K562 (cell line): ENCODE measurements at regions not wholly inside any gene's neighbourhood (a gene's known extent, or its start where the extent isn't known, plus 50 kb on each side); places are given as distances from the start of the nearest gene placed in this dataset.

ENCODE experiments used
- ATAC-seq: fragments of 200-7000 bp; cut with Tn5 transposase; 3 replicates; pipeline ENCODE4 v1.9.1; 2020; ENCODE audit warnings: moderate library complexity
- BruUV-seq: library from RNA; stranded (reverse); fragments of 400-500 nt; replicated peaks from 2 replicates; lab custom pipeline; 2021; lab: Mats Ljungman, UMichigan
- CTCF ChIA-PET: fragments of 300-600 bp; formaldehyde crosslinking; extraction: SDS; loops from one replicate; lab custom pipeline; 2021; ENCODE audit warnings: low intra/inter-chr PET ratio; lab: Yijun Ruan, JAX
- POLR2A ChIA-PET: fragments of 300-600, 350-650 bp; sonication (Branson Sonifier 250); formaldehyde crosslinking; extraction: SDS; loops from one replicate; lab custom pipeline; 2021; ENCODE audit warnings: antibody characterized with exemption, inconsistent platforms; lab: Yijun Ruan, JAX
- DNase-seq, 4 experiments: peaks; one replicate each; pipeline versions ENCODE4 v3.0.0 to v3.0.0-alpha.2; 2011 to 2018; ENCODE audit warnings: low spot score in 3 of 4, mixed read lengths in 3 of 4; ENCODE audit errors: extremely low read depth in 1 of 4
- FAIRE-seq: peaks from 2 replicates; lab custom pipeline; 2011; peaks lifted over from hg19 to GRCh38; lab: Jason Lieb, UNC
- H2AFZ ChIP-seq: 2 replicates; pipeline ENCODE4 v1.6.0; 2011; ENCODE audit warnings: low read depth, low read length, control low read depth, inconsistent platforms
- H3K27ac ChIP-seq: fragments of 200-600 bp; 3 replicates; pipeline ENCODE4 v1.8.0; 2011; ENCODE audit warnings: low read depth, mild to moderate bottlenecking, control low read depth, inconsistent platforms, low read length, moderate library complexity, mixed read lengths; ENCODE audit errors: extremely low read depth
- H3K27me3 ChIP-seq, 2 experiments: fragments of 300-600 bp in 1 of 2; 2 replicates in 1 of 2; 3 replicates in 1 of 2; pipeline versions ENCODE4 v1.6.0 to v1.8.0; 2011; ENCODE audit warnings: inconsistent platforms in 2 of 2, low read length in 2 of 2, mild to moderate bottlenecking in 1 of 2, mixed read lengths in 1 of 2, moderate library complexity in 1 of 2; ENCODE audit not compliant: control insufficient read depth in 2 of 2, insufficient read depth in 2 of 2
- H3K36me3 ChIP-seq: fragments of 300-600 bp; 3 replicates; pipeline ENCODE4 v1.8.0; 2011; ENCODE audit warnings: mild to moderate bottlenecking, low read length, inconsistent platforms; ENCODE audit not compliant: control insufficient read depth, insufficient read depth
- H3K4me1 ChIP-seq, 2 experiments: fragments of 200-600 bp in 1 of 2; replicated peaks in 1 of 2; 2 replicates in 1 of 2; 3 replicates in 1 of 2; pipeline versions ENCODE4 v1.5.1 to v1.8.0; 2011; ENCODE audit warnings: inconsistent platforms in 2 of 2, low read length in 2 of 2, mild to moderate bottlenecking in 1 of 2, mixed read lengths in 1 of 2, moderate library complexity in 1 of 2; ENCODE audit not compliant: control insufficient read depth in 2 of 2, insufficient read depth in 2 of 2
- H3K4me2 ChIP-seq: 2 replicates; pipeline ENCODE4 v1.6.1; 2011; ENCODE audit warnings: low read length, control low read depth, inconsistent platforms, mixed read lengths; ENCODE audit not compliant: insufficient read depth
- H3K4me3 ChIP-seq: fragments of 200-600 bp; sonication (generic), shearing (Covaris generic); 2 replicates; pipeline ENCODE4 v1.5.1; 2016; ENCODE audit warnings: control low read depth, inconsistent platforms
- H3K79me2 ChIP-seq: fragments of 200-600 bp; 3 replicates; pipeline ENCODE4 v1.8.0; 2011; ENCODE audit warnings: low read length, inconsistent platforms; ENCODE audit not compliant: control insufficient read depth, insufficient read depth
- H3K9ac ChIP-seq, 2 experiments: 2 replicates each; pipeline versions ENCODE4 v1.6.0 to v1.6.1; 2011; ENCODE audit warnings: low read depth in 2 of 2, low read length in 2 of 2, control low read depth in 1 of 2, inconsistent platforms in 1 of 2, mild to moderate bottlenecking in 1 of 2, mixed read lengths in 1 of 2; ENCODE audit not compliant: insufficient read depth in 1 of 2
- H3K9me1 ChIP-seq: one replicate; pipeline ENCODE4 v1.6.0; 2011; ENCODE audit warnings: inconsistent platforms, mild to moderate bottlenecking, low read length, moderate library complexity; ENCODE audit not compliant: control insufficient read depth, insufficient read depth
- H3K9me3 ChIP-seq: replicated peaks from 2 replicates; pipeline ENCODE4 v1.5.1; 2011; ENCODE audit warnings: low read depth, low read length, inconsistent platforms; ENCODE audit not compliant: control insufficient read depth, insufficient read depth
- H4K20me1 ChIP-seq: replicated peaks from 2 replicates; pipeline ENCODE4 v1.6.1; 2011; ENCODE audit warnings: low read length, inconsistent platforms, mixed read lengths; ENCODE audit not compliant: control insufficient read depth, insufficient read depth
- ARNT ChIP-seq, 2 experiments: fragments of 450-650 bp; IDR thresholded peaks; 2 replicates each; pipeline ENCODE4 v1.6.1; 2016; ENCODE audit warnings: mild to moderate bottlenecking in 1 of 2
- ATF7 ChIP-seq: fragments of 450-650 bp; IDR thresholded peaks from 2 replicates; pipeline ENCODE4 v1.7.1; 2014; ENCODE audit warnings: mild to moderate bottlenecking, moderate library complexity
- CBFB ChIP-seq: sonication (generic); formaldehyde crosslinking; IDR thresholded peaks from 2 replicates; pipeline ENCODE4 v1.4.0; 2020; ENCODE audit warnings: mild to moderate bottlenecking, missing genetic modification reagents
- CHD4 ChIP-seq: fragments of 200-600 bp; sonication (generic); IDR thresholded peaks from 3 replicates; pipeline ENCODE4 v1.6.1; 2012; ENCODE audit warnings: low read depth, mild to moderate bottlenecking, mixed read lengths, low read length, inconsistent platforms; ENCODE audit not compliant: insufficient read depth, insufficient replicate concordance, poor library complexity, severe bottlenecking
- CREB1 ChIP-seq, 2 experiments: sonication (generic) in 1 of 2; formaldehyde crosslinking in 1 of 2; IDR thresholded peaks; 2 replicates each; pipeline versions ENCODE4 v1.6.1 to v1.8.0; 2012 to 2022; ENCODE audit warnings: inconsistent platforms in 1 of 2, mild to moderate bottlenecking in 1 of 2, missing genetic modification reagents in 1 of 2, moderate library complexity in 1 of 2
- EP300 ChIP-seq: IDR thresholded peaks from 2 replicates; pipeline ENCODE4 v1.6.1; 2012; ENCODE audit warnings: low read length, improper control_type of control experiment
- FOXK2 ChIP-seq, 2 experiments: fragments of 450-650 bp; IDR thresholded peaks in 1 of 2; conservative IDR thresholded peaks in 1 of 2; 2 replicates each; pipeline ENCODE4 v1.6.1; 2016; ENCODE audit warnings: low read depth in 2 of 2, mild to moderate bottlenecking in 1 of 2
- MTF1 ChIP-seq: fragments of 250-450 bp; sonication (Bioruptor Pico); IDR thresholded peaks from 2 replicates; pipeline ENCODE4 v1.9.0; 2021; ENCODE audit warnings: moderate library complexity, mild to moderate bottlenecking, inconsistent platforms, borderline replicate concordance
- NR0B1 ChIP-seq: fragments of 450-650 bp; IDR thresholded peaks from one replicate; pipeline ENCODE4 v1.6.1; 2018; ENCODE audit warnings: mild to moderate bottlenecking, moderate library complexity; ENCODE audit not compliant: partially characterized antibody
- NR3C1 ChIP-seq: sonication (generic); formaldehyde crosslinking; IDR thresholded peaks from 2 replicates; pipeline ENCODE4 v1.8.1; 2022; ENCODE audit warnings: missing genetic modification reagents
- RBFOX2 ChIP-seq: fragments of 200-400 bp; formaldehyde crosslinking; IDR thresholded peaks from 2 replicates; pipeline ENCODE4 v1.6.1; 2017; ENCODE audit warnings: low read depth, mild to moderate bottlenecking, low read length, moderate library complexity
- STAT5B ChIP-seq: fragments of 250-450 bp; sonication (Bioruptor Pico); IDR thresholded peaks from 2 replicates; pipeline ENCODE4 v1.8.0; 2021; ENCODE audit warnings: mild to moderate bottlenecking, inconsistent platforms
- ZBTB17 ChIP-seq: fragments of 450-650 bp; formaldehyde crosslinking; IDR thresholded peaks from 2 replicates; pipeline ENCODE4 v1.4.0; 2020; ENCODE audit warnings: mild to moderate bottlenecking
- ZNF511 ChIP-seq: sonication (generic); formaldehyde crosslinking; IDR thresholded peaks from 2 replicates; pipeline ENCODE4 v1.8.0; 2022; ENCODE audit warnings: mild to moderate bottlenecking, missing genetic modification reagents
- in situ Hi-C: fragments of 300-500 bp; cut with MboI; formaldehyde crosslinking; loops from 4 replicates; pipeline ENCODE4 v1.15.0; 2018; ENCODE audit warnings: inconsistent platforms, mixed read lengths
- intact Hi-C: fragments of 100-400 bp; cut with micrococcal nuclease; formaldehyde crosslinking; loops from 2 replicates; pipeline ENCODE4 v1.14.2; 2022

- Histone ChIP-seq H3K27me3 (no peaks in the 10 kb centered on the region), H3K4me2 (no peak overlapping the region), H3K4me3 (no peak overlapping the region), H2AFZ (no peak overlapping the region), H3K79me2 (no peaks in the 10 kb centered on the region), H3K9me1 (no peaks in the 10 kb centered on the region), H4K20me1 (no peaks in the 10 kb centered on the region), H3K9me3 (no peaks in the 10 kb centered on the region), H3K4me1 (peaks cover 0 to 20% of the 10 kb centered on the region in 2 experiments; a peak in 3 of 5 replicates), H3K9ac (no peak overlapping the region), H3K27ac (no peak overlapping the region), H3K36me3 (no peaks in the 10 kb centered on the region)
- TF ChIP-seq EP300: no peak
- no peak for TF ChIP-seq ZNF511 (CRISPR knock-in tag)
- TF ChIP-seq MTF1 (CRISPR knock-in tag): no peak
- TF ChIP-seq STAT5B (CRISPR knock-in tag): no peak
- no peak for TF ChIP-seq ARNT (IDR thresholded peaks at IDR 0.05)
- no peak for TF ChIP-seq CREB1 (IDR thresholded peaks at IDR 0.05)
- TF ChIP-seq CREB1 (CRISPR knock-in tag; IDR thresholded peaks at IDR 0.05): no peak
- no peak for TF ChIP-seq NR3C1 (CRISPR knock-in tag)
- TF ChIP-seq CBFB: no peak
- no peak for TF ChIP-seq RBFOX2
- TF ChIP-seq FOXK2 (conservative IDR thresholded peaks at IDR 0.05 in 1 of 2, IDR thresholded peaks at IDR 0.05 in 1 of 2; ENCODE audit: low read depth in 2 of 2): no peak
- no peak for TF ChIP-seq ATF7
- no peak for TF ChIP-seq NR0B1
- no peak for TF ChIP-seq ZBTB17 (CRISPR knock-in tag)
- no peak for TF ChIP-seq CHD4
- ChIA-PET CTCF (no interaction called here), POLR2A (interaction anchor here (0.6 to 3.1 kb wide), 11 partner anchors 9 to 139 kb away, joined by 3 to 16 read pairs (median 4); partner anchors contain the start of gene GADD45A)
- no peak for ATAC-seq
- DNase-seq: no peak
- BruUV-seq: no TSS peak
- FAIRE-seq: no peak
- in situ Hi-C loops (no loop called here), intact Hi-C loops (no loop called here)
These were observed 113.6 kb upstream of the GADD45A start for GRCh38 chr1:67571406-67571805.
